Calu3 (cell line): ENCODE measurements at regions not wholly inside any gene's neighbourhood (a gene's known extent, or its start where the extent isn't known, plus 50 kb on each side); places are given as distances from the start of the nearest gene placed in this dataset.

Source experiments
- BruUV-seq: library from RNA; stranded (reverse); fragments of 400-500 nt; replicated peaks from 2 replicates; lab custom pipeline; 2021; lab: Mats Ljungman, UMichigan
- CTCF ChIA-PET: fragments of 300-600 bp; sonication (Branson Sonifier 250); formaldehyde crosslinking; loops from one replicate; lab custom pipeline; 2022; ENCODE audit warnings: antibody characterized with exemption; lab: Charles Lee
- DNase-seq: peaks from one replicate; pipeline ENCODE4 v3.0.0; 2022
- H3K27ac Mint-ChIP-seq: one replicate; pipeline ENCODE4 v1.8.0; 2022; ENCODE audit warnings: mixed read lengths; ENCODE audit not compliant: unreplicated experiment
- H3K27me3 Mint-ChIP-seq: one replicate; pipeline ENCODE4 v1.8.0; 2022; ENCODE audit warnings: mixed read lengths; ENCODE audit not compliant: unreplicated experiment
- H3K36me3 Mint-ChIP-seq: one replicate; pipeline ENCODE4 v1.8.0; 2022; ENCODE audit warnings: mild to moderate bottlenecking, moderate library complexity, mixed read lengths; ENCODE audit not compliant: insufficient read depth, unreplicated experiment
- H3K4me1 Mint-ChIP-seq: one replicate; pipeline ENCODE4 v1.8.0; 2022; ENCODE audit warnings: mild to moderate bottlenecking, low read depth, mixed read lengths; ENCODE audit not compliant: unreplicated experiment
- H3K4me3 Mint-ChIP-seq: one replicate; pipeline ENCODE4 v1.8.0; 2022; ENCODE audit warnings: mild to moderate bottlenecking, low read depth, moderate library complexity, mixed read lengths; ENCODE audit not compliant: unreplicated experiment
- H3K9me3 Mint-ChIP-seq: one replicate; pipeline ENCODE4 v1.8.0; 2022; ENCODE audit warnings: low read depth, mixed read lengths; ENCODE audit not compliant: unreplicated experiment
- CTCF ChIP-seq: fragments of 200-600 bp; IDR thresholded peaks from one replicate; pipeline ENCODE4 v1.8.0; 2022; ENCODE audit warnings: antibody characterized with exemption; ENCODE audit not compliant: unreplicated experiment
- intact Hi-C: fragments of 100-400 bp; cut with micrococcal nuclease; formaldehyde crosslinking; loops from one replicate; pipeline ENCODE4 v1.10.0; 2022; ENCODE audit not compliant: unreplicated experiment

DNA sequence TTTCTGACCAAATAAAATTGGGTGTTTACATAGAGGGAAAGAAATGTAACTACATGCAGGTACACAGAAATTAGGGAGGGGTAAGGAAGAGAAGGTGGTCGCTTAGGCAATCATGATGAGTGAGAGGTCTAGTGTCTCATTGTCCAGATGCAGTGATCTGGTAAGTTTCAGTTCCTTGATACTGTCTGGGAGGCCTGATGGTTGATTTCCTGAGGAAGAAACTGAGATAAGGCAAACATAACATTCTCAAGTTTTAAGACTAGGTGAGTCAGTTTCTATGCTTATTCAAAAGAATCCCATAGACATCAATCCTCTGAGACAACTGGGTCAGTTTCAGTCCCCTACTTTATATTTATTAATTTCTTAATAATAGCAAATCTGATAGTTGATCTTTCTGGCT is 843.3 kb upstream of the CDH10 start:
- Mint-ChIP-seq H3K36me3 (no peaks in the 10 kb centered on the region), H3K27me3 (no peaks in the 10 kb centered on the region), H3K4me1 (no peaks in the 10 kb centered on the region), H3K27ac (no peak overlapping the region), H3K9me3 (peaks cover 7% of the 10 kb centered on the region), H3K4me3 (no peak overlapping the region)
- no peak for TF ChIP-seq CTCF
- intact Hi-C loops = no loop called here
- no peak for DNase-seq
- CTCF ChIA-PET = no interaction called here
- no TSS peak for BruUV-seq

GRCh38 chr5:25484391-25484790 is 839.6 kb upstream of the CDH10 start:
- intact Hi-C loops = no loop called here
- Mint-ChIP-seq H3K36me3 (no peaks in the 10 kb centered on the region), H3K9me3 (peaks cover 7% of the 10 kb centered on the region), H3K4me3 (no peak overlapping the region), H3K27me3 (no peaks in the 10 kb centered on the region), H3K4me1 (no peaks in the 10 kb centered on the region), H3K27ac (no peak overlapping the region)
- no TSS peak for BruUV-seq
- CTCF ChIA-PET = no interaction called here
- TF ChIP-seq CTCF = no peak
- DNase-seq = no peak

- no peaks in the 10 kb centered on the region for H3K36me3 Mint-ChIP-seq
- BruUV-seq = no TSS peak
- H3K4me3 Mint-ChIP-seq = no peak overlapping the region
- DNase-seq = no peak
- no peak for TF ChIP-seq CTCF
- intact Hi-C loops = no loop called here
- peaks cover 2% of the 10 kb centered on the region for H3K9me3 Mint-ChIP-seq
- H3K4me1 Mint-ChIP-seq = no peaks in the 10 kb centered on the region
- H3K27me3 Mint-ChIP-seq = no peaks in the 10 kb centered on the region
- no peak overlapping the region for H3K27ac Mint-ChIP-seq
- CTCF ChIA-PET = no interaction called here
Measured at GRCh38 chr5:25481463-25481862, 836.7 kb upstream of the CDH10 start.

GRCh38 chr5:25459082-25459481 is 814.3 kb upstream of the CDH10 start:
- Mint-ChIP-seq H3K27ac (no peak overlapping the region), H3K4me1 (no peaks in the 10 kb centered on the region), H3K36me3 (no peaks in the 10 kb centered on the region), H3K9me3 (peaks cover 11% of the 10 kb centered on the region), H3K27me3 (no peaks in the 10 kb centered on the region), H3K4me3 (no peak overlapping the region)
- BruUV-seq = no TSS peak
- no peak for DNase-seq
- intact Hi-C loops = no loop called here
- no peak for TF ChIP-seq CTCF
- CTCF ChIA-PET = no interaction called here
